ENCODE measurements at regions not wholly inside any gene's neighbourhood (a gene's known extent, or its start where the extent isn't known, plus 50 kb on each side); places are given as distances from the start of the nearest gene placed in this dataset.
A peak's percentile ranks its signal among the peaks of the same experiment; 100 is the strongest.

GRCh38 chr6:97394160-97394748 is 111.2 kb upstream of the MMS22L start:
- TF ChIP-seq CTCF (IDR thresholded peaks at IDR 0.05), result peak; percentile 55 to 84 (median 64)
- TF ChIP-seq POLR2A (IDR thresholded peaks at IDR 0.05), result no peak

Measured in gastroesophageal sphincter (tissue), 3 donors.